ENCODE measurements at regions not wholly inside any gene's neighbourhood (a gene's known extent, or its start where the extent isn't known, plus 50 kb on each side); places are given as distances from the start of the nearest gene placed in this dataset.

GRCh38 chrX:101736651-101737050 lies 77.0 kb upstream of the ARMCX2 start:
- TF ChIP-seq EZH2 (IDR thresholded peaks at IDR 0.05; ENCODE audit: low read length, unreplicated experiment) (no peak), CTCF (conservative IDR thresholded peaks at IDR 0.05; ENCODE audit: low read depth, low read length) (no peak), EZH2phosphoT487 (IDR thresholded peaks at IDR 0.05; ENCODE audit: borderline replicate concordance, low read length) (no peak)

Measured in PC-3 (cell line).